GM12865 (cell line): ENCODE measurements at regions not wholly inside any gene's neighbourhood (a gene's known extent, or its start where the extent isn't known, plus 50 kb on each side); places are given as distances from the start of the nearest gene placed in this dataset.

Source experiments
- DNase-seq: peaks from one replicate; pipeline ENCODE4 v3.0.0; 2010; ENCODE audit warnings: low read depth
- H3K4me3 ChIP-seq: 2 replicates; pipeline ENCODE4 v1.5.1; 2011; ENCODE audit warnings: mild to moderate bottlenecking, low read depth, low read length, control low read depth
- CTCF ChIP-seq: IDR thresholded peaks from 2 replicates; pipeline ENCODE4 v1.5.1; 2011; ENCODE audit warnings: low read length, control low read depth, low read depth, inconsistent platforms; ENCODE audit not compliant: insufficient read depth; ENCODE audit errors: missing control alignments

GRCh38 chr14:95979339-95980042, 59.7 kb upstream of the C14orf132 start:
- no peak for DNase-seq
- TF ChIP-seq CTCF: peak; percentile 15
- no peak overlapping the region for H3K4me3 ChIP-seq

- no peak overlapping the region for H3K4me3 ChIP-seq
- no peak for DNase-seq
- TF ChIP-seq CTCF: no peak
Observed at GRCh38 chr14:95980402-95980801, 58.8 kb upstream of the C14orf132 start.

GRCh38 chr14:95981965-95982364, 57.2 kb upstream of the C14orf132 start:
- DNase-seq: no peak
- no peak for TF ChIP-seq CTCF
- H3K4me3 ChIP-seq: no peak overlapping the region

GRCh38 chr14:95984206-95984605, 55.0 kb upstream of the C14orf132 start:
- TF ChIP-seq CTCF: no peak
- no peak for DNase-seq
- H3K4me3 ChIP-seq: no peak overlapping the region
